HCT116 (cell line): ENCODE measurements at regions not wholly inside any gene's neighbourhood (a gene's known extent, or its start where the extent isn't known, plus 50 kb on each side); places are given as distances from the start of the nearest gene placed in this dataset.

Experiments used
- ATAC-seq: fragments of 200-7000 bp; cut with Tn5 transposase; 2 replicates; pipeline ENCODE4 v1.9.1; 2020; ENCODE audit warnings: mild to moderate bottlenecking, moderate library complexity
- BruUV-seq: library from RNA; stranded (reverse); fragments of 400-500 nt; replicated peaks from 2 replicates; lab custom pipeline; 2021; lab: Mats Ljungman, UMichigan
- CTCF ChIA-PET: fragments of 300-600 bp; sonication (Branson Sonifier 250); formaldehyde crosslinking; loops from one replicate; lab custom pipeline; 2021; ENCODE audit warnings: antibody characterized with exemption; lab: Charles Lee
- POLR2A ChIA-PET: fragments of 300-600, 350-600 bp; sonication (Branson Sonifier 250); formaldehyde crosslinking; loops from one replicate; lab custom pipeline; 2021; ENCODE audit warnings: antibody characterized with exemption; lab: Charles Lee
- RAD21 ChIA-PET, 2 experiments: fragments of 300-600 bp; sonication (Branson Sonifier 250); formaldehyde crosslinking; loops; one replicate each; lab custom pipeline; 2023; ENCODE audit warnings: low total read pairs in 2 of 2; ENCODE audit not compliant: uncharacterized antibody in 2 of 2, unreplicated experiment in 2 of 2, low non-redundant PET in 1 of 2; lab: Charles Lee
- DNase-seq: peaks from one replicate; pipeline ENCODE4 v3.0.0-alpha.2; 2010; ENCODE audit warnings: low read depth, low spot score
- H2AFZ ChIP-seq: fragments of 200-600 bp; shearing (Covaris generic), sonication (generic); 2 replicates; pipeline ENCODE4 v1.6.1; 2017; ENCODE audit warnings: low read depth, mixed run types, mixed read lengths, antibody characterized with exemption, low read length; ENCODE audit not compliant: poor library complexity, severe bottlenecking
- H3K27ac ChIP-seq: 2 replicates; pipeline ENCODE4 v1.5.1; 2012; ENCODE audit warnings: low read depth, low read length
- H3K27me3 ChIP-seq: fragments of 200-600 bp; sonication (generic); 2 replicates; pipeline ENCODE4 v1.6.1; 2016; ENCODE audit warnings: mixed run types, low read length, mixed read lengths; ENCODE audit not compliant: insufficient read depth
- H3K36me3 ChIP-seq, 2 experiments: fragments of 200-500 bp in 1 of 2; fragments of 200-600 bp in 1 of 2; sonication (Bioruptor generic) in 1 of 2; sonication (generic) in 1 of 2; 2 replicates each; pipeline versions ENCODE4 v1.5.1 to v1.6.1; 2014 to 2016; ENCODE audit warnings: low read length in 2 of 2, inconsistent platforms in 1 of 2, mixed read lengths in 1 of 2, mixed run types in 1 of 2; ENCODE audit not compliant: insufficient read depth in 2 of 2, control insufficient read depth in 1 of 2
- H3K4me1 ChIP-seq, 2 experiments: fragments of 200-600 bp in 1 of 2; sonication (generic) in 1 of 2; 2 replicates each; pipeline versions ENCODE4 v1.5.1 to v1.6.1; 2012 to 2017; ENCODE audit warnings: low read length in 2 of 2, inconsistent platforms in 1 of 2, mild to moderate bottlenecking in 1 of 2, mixed read lengths in 1 of 2, mixed run types in 1 of 2, moderate library complexity in 1 of 2; ENCODE audit not compliant: insufficient read depth in 2 of 2, control insufficient read depth in 1 of 2
- H3K4me2 ChIP-seq: fragments of 200-600 bp; sonication (generic); 2 replicates; pipeline ENCODE4 v1.6.1; 2017; ENCODE audit warnings: mixed run types, low read length, mixed read lengths
- H3K4me3 ChIP-seq, 2 experiments: fragments of 200-600 bp in 1 of 2; sonication (generic) in 1 of 2; replicated peaks in 1 of 2; 2 replicates each; pipeline ENCODE4 v1.5.1; 2011 to 2016; ENCODE audit warnings: low read length in 2 of 2, control low read depth in 1 of 2, low read depth in 1 of 2, mild to moderate bottlenecking in 1 of 2, mixed read lengths in 1 of 2, mixed run types in 1 of 2
- H3K79me2 ChIP-seq: fragments of 200-600 bp; sonication (generic); 2 replicates; pipeline ENCODE4 v1.6.1; 2017; ENCODE audit warnings: mild to moderate bottlenecking, mixed run types, low read length, moderate library complexity, mixed read lengths; ENCODE audit not compliant: insufficient read depth
- H3K9ac ChIP-seq: fragments of 200-600 bp; sonication (generic); 2 replicates; pipeline ENCODE4 v1.6.1; 2016; ENCODE audit warnings: low read length, mixed read lengths
- H3K9me2 ChIP-seq: fragments of 200-600 bp; sonication (generic), shearing (Covaris generic); 2 replicates; pipeline ENCODE4 v1.6.1; 2017; ENCODE audit warnings: mixed run types, mild to moderate bottlenecking, moderate library complexity; ENCODE audit not compliant: insufficient read depth
- H3K9me3 ChIP-seq, 2 experiments: fragments of 200-500 bp in 1 of 2; fragments of 200-600 bp in 1 of 2; sonication (Bioruptor generic) in 1 of 2; sonication (generic) in 1 of 2; 2 replicates each; pipeline ENCODE4 v1.6.1; 2014 to 2017; ENCODE audit warnings: low read length in 2 of 2, mixed read lengths in 2 of 2, inconsistent platforms in 1 of 2, low read depth in 1 of 2, mild to moderate bottlenecking in 1 of 2, mixed run types in 1 of 2, moderate library complexity in 1 of 2; ENCODE audit not compliant: control insufficient read depth in 1 of 2, insufficient read depth in 1 of 2
- H4K20me1 ChIP-seq: fragments of 200-600 bp; sonication (generic), shearing (Covaris generic); 2 replicates; pipeline ENCODE4 v1.6.1; 2017; ENCODE audit warnings: mixed run types, mild to moderate bottlenecking, moderate library complexity; ENCODE audit not compliant: insufficient read depth
- CBX3 ChIP-seq: IDR thresholded peaks from 2 replicates; pipeline ENCODE4 v1.6.1; 2012; ENCODE audit warnings: low read depth
- ELF1 ChIP-seq: IDR thresholded peaks from 2 replicates; pipeline ENCODE4 v1.6.1; 2012; ENCODE audit warnings: low read depth, borderline replicate concordance
- JUND ChIP-seq: IDR thresholded peaks from 2 replicates; pipeline ENCODE4 v1.6.1; 2012
- POLR2A ChIP-seq: IDR thresholded peaks from 2 replicates; pipeline ENCODE4 v1.7.0; 2011; ENCODE audit warnings: borderline replicate concordance; ENCODE audit not compliant: insufficient read depth, insufficient read length; ENCODE audit errors: extremely low read depth
- POLR2AphosphoS5 ChIP-seq: IDR thresholded peaks from 2 replicates; pipeline ENCODE4 v1.6.1; 2011; ENCODE audit warnings: mild to moderate bottlenecking, low read depth, low read length, moderate library complexity
- RAD21 ChIP-seq: IDR thresholded peaks from 2 replicates; pipeline ENCODE4 v1.6.1; 2012; ENCODE audit warnings: low read depth, mild to moderate bottlenecking
- SP1 ChIP-seq: IDR thresholded peaks from 2 replicates; pipeline ENCODE4 v1.6.1; 2012; ENCODE audit warnings: low read depth
- SRF ChIP-seq: IDR thresholded peaks from 2 replicates; pipeline ENCODE4 v1.6.1; 2012; ENCODE audit warnings: low read depth
- TCF7L2 ChIP-seq: IDR thresholded peaks from 2 replicates; pipeline ENCODE4 v1.7.0; 2011; ENCODE audit warnings: borderline replicate concordance, inconsistent platforms; ENCODE audit not compliant: insufficient read depth, insufficient read length; ENCODE audit errors: extremely low read depth
- YY1 ChIP-seq: IDR thresholded peaks from 2 replicates; pipeline ENCODE4 v1.6.1; 2011; ENCODE audit warnings: low read length, low read depth, moderate library complexity, mild to moderate bottlenecking; ENCODE audit not compliant: insufficient replicate concordance; ENCODE audit errors: extremely low read depth
- ZFX ChIP-seq: fragments of 450-650 bp; IDR thresholded peaks from 2 replicates; pipeline ENCODE4 v1.6.1; 2017
- ZNF274 ChIP-seq: fragments of 200-500 bp; sonication (Bioruptor generic); IDR thresholded peaks from 2 replicates; pipeline ENCODE4 v1.6.1; 2014; ENCODE audit warnings: mild to moderate bottlenecking, low read depth, low read length, inconsistent platforms
- intact Hi-C: fragments of 100-400 bp; cut with micrococcal nuclease; formaldehyde crosslinking; loops from 2 replicates; pipeline ENCODE4 v1.10.0; 2022
- TF ChIP-seq, protein P1 (sequence below): IDR thresholded peaks from 2 replicates; pipeline ENCODE4 v1.6.1; 2011; ENCODE audit warnings: mild to moderate bottlenecking, low read length, moderate library complexity; ENCODE audit not compliant: insufficient replicate concordance; ENCODE audit errors: extremely low read depth
- TF ChIP-seq, protein P2 (sequence below), 3 experiments: fragments of 200-600 bp in 1 of 3; sonication (generic) in 1 of 3; IDR thresholded peaks in 2 of 3; conservative IDR thresholded peaks in 1 of 3; 2 replicates each; pipeline ENCODE4 v1.5.1; 2012 to 2017; ENCODE audit warnings: low read depth in 2 of 3, low read length in 2 of 3, antibody characterized with exemption in 1 of 3, borderline replicate concordance in 1 of 3, control low read depth in 1 of 3, mild to moderate bottlenecking in 1 of 3, mixed read lengths in 1 of 3, mixed run types in 1 of 3, moderate library complexity in 1 of 3; ENCODE audit not compliant: insufficient read depth in 1 of 3
- TF ChIP-seq, protein P3 (sequence below): IDR thresholded peaks from 2 replicates; pipeline ENCODE4 v1.6.1; 2012
- TF ChIP-seq, protein P4 (sequence below): IDR thresholded peaks from 2 replicates; pipeline ENCODE4 v1.6.1; 2012

GRCh38 chr3:14346642-14347041 is 55.8 kb upstream of the SLC6A6 start:
- ChIA-PET RAD21 (no interaction called here), POLR2A (no interaction called here), CTCF (no interaction called here)
- no TSS peak for BruUV-seq
- no peak for TF ChIP-seq ELF1
- no peak for TF ChIP-seq SRF
- TF ChIP-seq YY1, result no peak
- no peak for TF ChIP-seq RAD21
- TF ChIP-seq, protein P1, sequence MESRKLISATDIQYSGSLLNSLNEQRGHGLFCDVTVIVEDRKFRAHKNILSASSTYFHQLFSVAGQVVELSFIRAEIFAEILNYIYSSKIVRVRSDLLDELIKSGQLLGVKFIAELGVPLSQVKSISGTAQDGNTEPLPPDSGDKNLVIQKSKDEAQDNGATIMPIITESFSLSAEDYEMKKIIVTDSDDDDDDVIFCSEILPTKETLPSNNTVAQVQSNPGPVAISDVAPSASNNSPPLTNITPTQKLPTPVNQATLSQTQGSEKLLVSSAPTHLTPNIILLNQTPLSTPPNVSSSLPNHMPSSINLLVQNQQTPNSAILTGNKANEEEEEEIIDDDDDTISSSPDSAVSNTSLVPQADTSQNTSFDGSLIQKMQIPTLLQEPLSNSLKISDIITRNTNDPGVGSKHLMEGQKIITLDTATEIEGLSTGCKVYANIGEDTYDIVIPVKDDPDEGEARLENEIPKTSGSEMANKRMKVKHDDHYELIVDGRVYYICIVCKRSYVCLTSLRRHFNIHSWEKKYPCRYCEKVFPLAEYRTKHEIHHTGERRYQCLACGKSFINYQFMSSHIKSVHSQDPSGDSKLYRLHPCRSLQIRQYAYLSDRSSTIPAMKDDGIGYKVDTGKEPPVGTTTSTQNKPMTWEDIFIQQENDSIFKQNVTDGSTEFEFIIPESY, result no peak
- TF ChIP-seq JUND, result no peak
- TF ChIP-seq, protein P2, sequence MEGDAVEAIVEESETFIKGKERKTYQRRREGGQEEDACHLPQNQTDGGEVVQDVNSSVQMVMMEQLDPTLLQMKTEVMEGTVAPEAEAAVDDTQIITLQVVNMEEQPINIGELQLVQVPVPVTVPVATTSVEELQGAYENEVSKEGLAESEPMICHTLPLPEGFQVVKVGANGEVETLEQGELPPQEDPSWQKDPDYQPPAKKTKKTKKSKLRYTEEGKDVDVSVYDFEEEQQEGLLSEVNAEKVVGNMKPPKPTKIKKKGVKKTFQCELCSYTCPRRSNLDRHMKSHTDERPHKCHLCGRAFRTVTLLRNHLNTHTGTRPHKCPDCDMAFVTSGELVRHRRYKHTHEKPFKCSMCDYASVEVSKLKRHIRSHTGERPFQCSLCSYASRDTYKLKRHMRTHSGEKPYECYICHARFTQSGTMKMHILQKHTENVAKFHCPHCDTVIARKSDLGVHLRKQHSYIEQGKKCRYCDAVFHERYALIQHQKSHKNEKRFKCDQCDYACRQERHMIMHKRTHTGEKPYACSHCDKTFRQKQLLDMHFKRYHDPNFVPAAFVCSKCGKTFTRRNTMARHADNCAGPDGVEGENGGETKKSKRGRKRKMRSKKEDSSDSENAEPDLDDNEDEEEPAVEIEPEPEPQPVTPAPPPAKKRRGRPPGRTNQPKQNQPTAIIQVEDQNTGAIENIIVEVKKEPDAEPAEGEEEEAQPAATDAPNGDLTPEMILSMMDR (IDR thresholded peaks at IDR 0.05 in 2 of 3, conservative IDR thresholded peaks at IDR 0.05 in 1 of 3; ENCODE audit: borderline replicate concordance in 1 of 3, insufficient read depth in 1 of 3, low read depth in 2 of 3, low read length in 2 of 3), result no peak
- TF ChIP-seq POLR2A, result no peak
- no peak for TF ChIP-seq ZNF274
- no peak for TF ChIP-seq CBX3
- no peak for TF ChIP-seq TCF7L2
- TF ChIP-seq, protein P3, sequence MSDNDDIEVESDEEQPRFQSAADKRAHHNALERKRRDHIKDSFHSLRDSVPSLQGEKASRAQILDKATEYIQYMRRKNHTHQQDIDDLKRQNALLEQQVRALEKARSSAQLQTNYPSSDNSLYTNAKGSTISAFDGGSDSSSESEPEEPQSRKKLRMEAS, result no peak
- TF ChIP-seq ZFX, result no peak
- no peak for TF ChIP-seq SP1
- TF ChIP-seq, protein P4, sequence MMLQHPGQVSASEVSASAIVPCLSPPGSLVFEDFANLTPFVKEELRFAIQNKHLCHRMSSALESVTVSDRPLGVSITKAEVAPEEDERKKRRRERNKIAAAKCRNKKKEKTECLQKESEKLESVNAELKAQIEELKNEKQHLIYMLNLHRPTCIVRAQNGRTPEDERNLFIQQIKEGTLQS, result no peak
- no peak for TF ChIP-seq POLR2AphosphoS5
- no peaks in the 10 kb centered on the region for H3K9me3 ChIP-seq
- DNase-seq (no peak), ATAC-seq (no peak)
- no peaks in the 10 kb centered on the region for H3K9me2 ChIP-seq
- no peaks in the 10 kb centered on the region for H3K79me2 ChIP-seq
- H2AFZ ChIP-seq, result no peak overlapping the region
- no peak overlapping the region for H3K4me2 ChIP-seq
- intact Hi-C loops, result no loop called here
- H4K20me1 ChIP-seq, result no peaks in the 10 kb centered on the region
- no peak overlapping the region for H3K9ac ChIP-seq
- H3K4me1 ChIP-seq, result peaks cover 0 to under 1% of the 10 kb centered on the region in 2 experiments; a peak in 1 of 4 replicates
- no peak overlapping the region for H3K4me3 ChIP-seq
- no peaks in the 10 kb centered on the region for H3K27me3 ChIP-seq
- no peaks in the 10 kb centered on the region for H3K36me3 ChIP-seq
- H3K27ac ChIP-seq, result no peak overlapping the region
